ENCODE measurements at regions not wholly inside any gene's neighbourhood (a gene's known extent, or its start where the extent isn't known, plus 50 kb on each side); places are given as distances from the start of the nearest gene placed in this dataset.

GRCh38 chr10:130242513-130242912 lies 106.3 kb downstream of the GLRX3 start:
- Histone ChIP-seq H2AFZ (ENCODE audit: low read length) (no peak overlapping the region), H3K4me2 (ENCODE audit: low read depth, low read length, poor library complexity, severe bottlenecking) (no peak overlapping the region), H3K4me3 (ENCODE audit: low read length, poor library complexity, severe bottlenecking) (no peak overlapping the region), H3K79me2 (ENCODE audit: insufficient read depth, low read length) (no peaks in the 10 kb centered on the region), H3K27me3 (ENCODE audit: insufficient read depth, low read length, poor library complexity, severe bottlenecking) (peaks cover 11% of the 10 kb centered on the region), H3K9ac (ENCODE audit: low read depth, low read length, poor library complexity, severe bottlenecking) (no peak overlapping the region), H3F3A (ENCODE audit: low read depth) (no peaks in the 10 kb centered on the region), H4K20me1 (ENCODE audit: insufficient read depth, low read length, poor library complexity, severe bottlenecking) (no peaks in the 10 kb centered on the region), H3K9me3 (ENCODE audit: insufficient read depth, low read depth, low read length) (no peaks in the 10 kb centered on the region), H3K4me1 (ENCODE audit: insufficient read depth, low read length, poor library complexity, severe bottlenecking) (peaks cover 7% of the 10 kb centered on the region), H3K9me2 (replicated peaks; ENCODE audit: low read depth, low read length) (no peaks in the 10 kb centered on the region), H3K36me3 (ENCODE audit: insufficient read depth, low read length) (no peaks in the 10 kb centered on the region)
- TF ChIP-seq CTCF (conservative IDR thresholded peaks at IDR 0.05; ENCODE audit: low read length) (no peak), EZH2phosphoT487 (IDR thresholded peaks at IDR 0.05; ENCODE audit: borderline replicate concordance) (no peak)

- Histone ChIP-seq H2AFZ (ENCODE audit: low read length) (no peak overlapping the region), H3K4me2 (ENCODE audit: low read depth, low read length, poor library complexity, severe bottlenecking) (peak overlapping the region; percentile 14), H3K9me3 (ENCODE audit: insufficient read depth, low read depth, low read length) (no peaks in the 10 kb centered on the region), H3K4me1 (ENCODE audit: insufficient read depth, low read length, poor library complexity, severe bottlenecking) (peaks cover 7% of the 10 kb centered on the region), H4K20me1 (ENCODE audit: insufficient read depth, low read length, poor library complexity, severe bottlenecking) (no peaks in the 10 kb centered on the region), H3K4me3 (ENCODE audit: low read length, poor library complexity, severe bottlenecking) (no peak overlapping the region), H3K27me3 (ENCODE audit: insufficient read depth, low read length, poor library complexity, severe bottlenecking) (peaks cover 11% of the 10 kb centered on the region), H3K9ac (ENCODE audit: low read depth, low read length, poor library complexity, severe bottlenecking) (no peak overlapping the region), H3K79me2 (ENCODE audit: insufficient read depth, low read length) (no peaks in the 10 kb centered on the region), H3K36me3 (ENCODE audit: insufficient read depth, low read length) (no peaks in the 10 kb centered on the region), H3K9me2 (replicated peaks; ENCODE audit: low read depth, low read length) (no peaks in the 10 kb centered on the region), H3F3A (ENCODE audit: low read depth) (no peaks in the 10 kb centered on the region)
- no peak for TF ChIP-seq EZH2phosphoT487 (IDR thresholded peaks at IDR 0.05; ENCODE audit: borderline replicate concordance)
- TF ChIP-seq CTCF (conservative IDR thresholded peaks at IDR 0.05; ENCODE audit: low read length): no peak
These were observed 106.8 kb downstream of the GLRX3 start for GRCh38 chr10:130243015-130243414.

- no peak for TF ChIP-seq CTCF (conservative IDR thresholded peaks at IDR 0.05; ENCODE audit: low read length)
- TF ChIP-seq EZH2phosphoT487 (IDR thresholded peaks at IDR 0.05; ENCODE audit: borderline replicate concordance): no peak
These were observed 108.1 kb downstream of the GLRX3 start for GRCh38 chr10:130244031-130244927.

More at GRCh38 chr10:130244031-130244927, 108.1 kb downstream of the GLRX3 start:
- Histone ChIP-seq H3K9me3 (ENCODE audit: insufficient read depth, low read depth, low read length) (no peaks in the 10 kb centered on the region), H3K27me3 (ENCODE audit: insufficient read depth, low read length, poor library complexity, severe bottlenecking) (peaks cover 11% of the 10 kb centered on the region), H3K4me3 (ENCODE audit: low read length, poor library complexity, severe bottlenecking) (no peak overlapping the region), H3K4me2 (ENCODE audit: low read depth, low read length, poor library complexity, severe bottlenecking) (no peak overlapping the region), H3K4me1 (ENCODE audit: insufficient read depth, low read length, poor library complexity, severe bottlenecking) (peaks cover 7% of the 10 kb centered on the region), H3K9me2 (replicated peaks; ENCODE audit: low read depth, low read length) (no peaks in the 10 kb centered on the region), H3K79me2 (ENCODE audit: insufficient read depth, low read length) (no peaks in the 10 kb centered on the region), H4K20me1 (ENCODE audit: insufficient read depth, low read length, poor library complexity, severe bottlenecking) (no peaks in the 10 kb centered on the region), H2AFZ (ENCODE audit: low read length) (no peak overlapping the region), H3K9ac (ENCODE audit: low read depth, low read length, poor library complexity, severe bottlenecking) (no peak overlapping the region), H3K36me3 (ENCODE audit: insufficient read depth, low read length) (no peaks in the 10 kb centered on the region), H3F3A (ENCODE audit: low read depth) (no peaks in the 10 kb centered on the region)
